ENCODE measurements at regions not wholly inside any gene's neighbourhood (a gene's known extent, or its start where the extent isn't known, plus 50 kb on each side); places are given as distances from the start of the nearest gene placed in this dataset.

DNA sequence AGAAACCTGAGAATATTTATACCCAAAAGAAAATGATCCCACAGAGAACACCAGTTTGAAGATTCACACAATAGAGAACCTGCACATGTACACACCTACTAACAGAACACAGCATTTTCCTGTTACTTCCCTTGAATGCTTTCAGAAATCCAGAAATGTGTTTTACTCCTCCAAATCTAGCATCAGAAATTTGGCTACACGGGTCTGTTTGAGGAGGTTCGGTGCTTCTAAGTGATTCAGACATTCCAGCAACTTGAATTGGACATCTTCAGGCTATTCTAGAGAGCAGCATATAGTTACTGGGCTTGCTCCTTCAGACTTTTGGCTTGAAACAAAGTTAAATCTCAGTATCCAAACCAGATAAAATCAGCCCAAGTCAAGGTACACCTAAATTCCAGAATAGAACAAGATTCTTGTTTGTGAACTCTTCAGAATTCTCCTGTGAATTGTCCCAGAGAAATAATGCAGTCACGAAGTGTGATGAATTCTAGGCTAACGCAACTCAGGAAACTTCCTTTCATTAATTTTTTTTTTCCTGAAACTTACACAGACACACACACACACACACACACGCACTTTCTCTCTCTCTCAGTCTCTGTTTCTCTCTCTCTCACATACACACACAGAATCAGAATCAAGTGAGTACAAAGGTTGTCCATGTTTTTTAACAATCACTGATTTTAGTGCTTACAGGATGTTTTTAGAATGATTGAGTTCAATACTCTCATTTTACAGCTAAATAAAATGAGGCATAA lies 278.4 kb upstream of the SNX7 start:
- no peak for DNase-seq (ENCODE audit: low spot score)

GRCh38 chr1:98382586-98382985 lies 278.9 kb upstream of the SNX7 start:
- no peak for DNase-seq (ENCODE audit: low spot score)

- DNase-seq (ENCODE audit: low spot score) = no peak
Observed at GRCh38 chr1:98374098-98374497, 287.4 kb upstream of the SNX7 start.

DNA sequence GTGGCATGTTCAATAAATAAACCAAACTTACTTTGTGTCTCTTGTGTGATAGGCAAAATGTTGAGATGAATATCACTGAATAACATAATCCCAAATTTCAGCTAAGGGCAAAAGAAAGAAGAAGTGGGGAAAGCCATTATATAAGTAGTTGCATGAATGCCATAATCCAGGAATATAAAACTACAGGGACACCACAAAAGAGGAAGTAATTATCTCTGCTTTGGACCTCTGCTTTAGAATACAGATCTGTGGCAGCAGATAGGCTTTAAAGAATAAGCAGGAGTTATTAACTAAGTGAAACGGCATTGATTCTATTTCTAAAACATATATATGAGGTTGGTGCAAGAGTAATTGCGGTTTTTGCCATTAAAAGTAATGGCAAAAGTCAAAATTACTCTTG lies 288.5 kb upstream of the SNX7 start:
- DNase-seq (ENCODE audit: low spot score) = no peak

DNA sequence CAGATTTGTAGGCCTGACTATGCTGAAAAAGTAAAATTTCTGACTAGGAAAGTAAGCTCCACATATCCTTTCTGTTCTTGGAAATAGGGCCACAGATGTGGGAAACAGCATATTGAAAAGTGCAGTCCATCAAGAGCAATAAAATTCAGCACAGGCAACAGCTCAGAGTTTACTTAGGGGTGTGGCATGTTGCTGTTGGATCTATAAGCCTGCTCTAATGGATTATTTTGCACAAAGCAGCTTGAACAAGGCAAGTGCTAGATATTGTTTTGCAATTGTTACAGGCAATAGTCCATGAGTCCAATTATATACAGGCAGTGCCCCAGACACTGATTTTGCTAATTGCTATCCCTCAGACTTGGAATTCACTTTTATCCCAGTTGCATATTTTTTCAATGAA lies 289.8 kb upstream of the SNX7 start:
- no peak for DNase-seq (ENCODE audit: low spot score)

DNA sequence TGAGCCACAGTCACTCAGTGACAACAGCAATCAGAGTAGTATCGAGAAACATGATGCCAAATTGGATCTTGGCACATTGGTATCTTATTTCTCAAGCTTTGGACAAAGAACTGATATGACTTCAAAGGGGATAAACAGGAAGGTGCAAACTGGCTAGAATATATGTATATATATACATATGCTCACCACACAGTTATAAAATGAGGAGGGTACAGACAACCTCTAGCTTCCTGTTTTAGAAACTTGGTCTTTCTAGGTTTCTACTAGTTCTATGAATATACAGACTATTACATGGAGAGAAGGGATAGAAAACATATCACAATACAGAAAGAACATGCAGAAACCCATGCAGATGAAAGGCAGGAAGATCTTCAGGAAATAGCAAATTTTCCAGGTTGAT lies 292.1 kb upstream of the SNX7 start:
- DNase-seq (ENCODE audit: low spot score) = no peak

DNA sequence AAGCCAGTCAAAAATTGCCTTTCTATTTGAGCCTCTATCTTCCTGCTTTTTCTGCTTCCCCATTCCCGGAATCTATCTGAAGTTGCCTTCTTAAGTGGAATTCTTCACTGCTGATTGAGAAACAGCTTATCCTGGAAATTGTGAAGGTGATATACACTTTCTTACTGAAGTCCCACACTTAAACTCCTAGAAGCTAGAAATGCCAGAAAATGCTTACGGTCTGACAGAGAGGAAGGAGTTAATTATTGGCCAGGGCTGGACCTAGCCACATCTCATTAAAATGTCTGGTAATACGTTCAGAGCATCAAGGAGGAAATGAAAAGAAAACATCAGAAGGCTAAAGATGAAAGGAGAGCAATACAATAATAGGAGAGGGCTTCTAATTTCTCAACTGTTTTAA lies 292.5 kb upstream of the SNX7 start:
- no peak for DNase-seq (ENCODE audit: low spot score)

GRCh38 chr1:98367426-98367825 lies 294.1 kb upstream of the SNX7 start:
- no peak for DNase-seq (ENCODE audit: low spot score)

- DNase-seq (ENCODE audit: low spot score) = no peak
Observed at GRCh38 chr1:98366343-98366742, 295.2 kb upstream of the SNX7 start.

GRCh38 chr1:98364544-98364943 lies 297.0 kb upstream of the SNX7 start:
- DNase-seq (ENCODE audit: low spot score) = no peak

DNA sequence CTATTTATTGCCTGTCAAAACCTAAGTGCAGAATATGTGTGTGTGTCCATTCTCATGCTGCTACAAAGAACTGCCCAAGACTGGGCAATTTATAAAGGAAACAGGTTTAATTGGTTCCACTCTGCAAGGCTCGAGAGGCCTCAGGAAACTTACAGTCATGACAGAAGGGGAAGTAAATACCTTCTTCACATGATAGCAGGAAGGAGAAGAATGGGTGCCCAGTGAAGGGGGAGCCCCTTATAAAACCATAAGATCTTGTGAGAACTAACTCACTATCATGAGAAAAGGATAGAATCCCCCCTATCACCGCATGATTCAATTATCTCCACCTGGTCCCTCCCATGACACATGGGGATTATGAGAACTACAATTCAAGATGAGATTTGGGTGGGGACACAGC lies 300.7 kb upstream of the SNX7 start:
- no peak for DNase-seq (ENCODE audit: low spot score)

DNA sequence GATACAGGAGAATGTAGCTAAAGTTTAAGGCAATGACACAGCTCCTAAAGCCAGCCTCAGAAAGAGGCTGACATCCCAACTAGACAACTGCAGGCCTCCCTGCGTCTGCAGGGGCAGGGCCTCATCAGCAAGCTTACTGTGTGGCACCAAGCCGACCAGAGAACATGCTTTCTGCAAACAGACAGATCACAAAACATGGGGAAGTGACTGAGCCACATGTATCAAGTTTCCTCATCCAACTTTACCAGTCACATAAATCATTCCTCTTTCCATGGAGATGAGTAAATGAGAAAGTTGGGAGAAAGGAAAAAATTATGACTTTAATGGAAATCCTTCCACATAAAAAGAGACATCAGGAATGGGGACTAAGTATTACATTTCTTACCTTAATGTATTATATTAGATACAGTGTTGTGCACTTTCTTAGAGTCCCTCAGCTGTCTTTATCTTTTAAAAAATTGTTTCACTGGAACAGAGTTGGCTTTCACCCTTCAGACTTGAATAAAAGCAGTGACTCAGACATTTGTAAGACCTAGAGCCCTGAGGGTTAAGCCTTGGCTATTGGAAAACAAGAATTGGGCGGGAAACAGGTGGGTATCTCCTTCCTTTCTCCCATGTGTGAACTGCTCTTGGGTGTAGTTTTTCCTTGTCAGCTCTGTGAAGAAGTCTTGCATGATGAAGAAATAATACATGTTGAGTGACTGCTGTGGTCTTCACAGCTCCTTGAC lies 305.7 kb upstream of the SNX7 start:
- DNase-seq (ENCODE audit: low spot score) = no peak

DNA sequence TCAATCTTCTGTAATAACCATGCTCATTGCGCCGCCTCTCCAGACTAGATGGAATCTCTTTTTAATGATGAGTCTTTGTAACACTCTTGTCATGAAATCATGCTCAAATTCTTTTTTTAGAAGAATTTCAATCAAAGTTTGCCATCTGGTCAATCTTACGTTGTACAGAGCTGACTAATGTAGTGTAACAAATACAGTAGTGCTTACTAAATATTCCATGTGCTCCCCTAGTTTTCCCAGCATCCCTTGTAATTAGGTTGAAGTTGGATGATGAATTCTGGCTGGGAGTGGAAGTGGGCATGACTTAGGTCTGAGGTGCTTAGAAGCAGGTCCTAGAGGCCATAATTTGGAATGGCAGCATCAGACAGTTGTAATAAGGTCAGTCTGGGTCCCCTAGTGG lies 309.1 kb upstream of the SNX7 start:
- no peak for DNase-seq (ENCODE audit: low spot score)

GRCh38 chr1:98351561-98351960 lies 310.0 kb upstream of the SNX7 start:
- DNase-seq (ENCODE audit: low spot score) = no peak

DNA sequence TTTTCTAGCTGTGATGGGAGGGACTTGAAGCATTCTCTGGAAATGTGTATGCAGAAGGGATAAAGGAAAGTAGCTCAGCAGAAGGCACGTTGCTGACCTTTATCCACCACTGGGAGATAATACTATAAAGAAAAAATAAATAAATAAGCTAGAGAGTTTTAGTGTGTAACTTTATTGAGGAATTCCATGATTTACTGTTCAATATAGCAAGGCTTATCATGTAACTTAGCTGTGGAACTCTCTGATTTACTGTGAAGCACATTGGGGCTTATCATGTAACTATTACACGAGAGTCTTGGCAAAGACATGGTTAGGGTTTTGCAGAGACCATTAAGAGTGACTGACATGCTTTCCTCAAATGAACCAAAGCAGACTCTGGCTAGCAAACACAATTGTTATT lies 316.1 kb upstream of the SNX7 start:
- no peak for DNase-seq (ENCODE audit: low spot score)

DNA sequence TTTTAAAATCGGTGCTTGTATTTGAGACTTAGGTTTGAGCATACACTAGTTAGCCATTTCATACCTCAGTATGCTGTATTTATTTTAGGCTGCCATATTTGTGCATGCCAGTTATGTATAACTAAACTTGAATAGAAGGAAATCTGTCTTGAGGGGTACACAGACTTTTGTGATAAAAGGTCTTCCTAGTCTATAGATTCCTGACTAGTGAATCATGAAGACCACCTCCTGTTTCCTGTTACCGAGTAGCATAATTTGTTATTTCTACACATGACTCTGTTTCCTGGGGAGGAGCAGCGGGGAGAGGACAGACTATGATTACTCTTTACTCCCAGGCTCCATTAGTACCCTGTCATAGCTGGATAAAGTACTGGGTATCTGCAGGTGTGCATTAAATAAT lies 316.8 kb upstream of the SNX7 start:
- no peak for DNase-seq (ENCODE audit: low spot score)

- no peak for DNase-seq (ENCODE audit: low spot score)
Observed at GRCh38 chr1:98342566-98342965, 319.0 kb upstream of the SNX7 start.

GRCh38 chr1:98340511-98340910 lies 321.0 kb upstream of the SNX7 start:
- no peak for DNase-seq (ENCODE audit: low spot score)

GRCh38 chr1:98336472-98337083 lies 324.9 kb upstream of the SNX7 start:
- no peak for DNase-seq (ENCODE audit: low spot score)

DNA sequence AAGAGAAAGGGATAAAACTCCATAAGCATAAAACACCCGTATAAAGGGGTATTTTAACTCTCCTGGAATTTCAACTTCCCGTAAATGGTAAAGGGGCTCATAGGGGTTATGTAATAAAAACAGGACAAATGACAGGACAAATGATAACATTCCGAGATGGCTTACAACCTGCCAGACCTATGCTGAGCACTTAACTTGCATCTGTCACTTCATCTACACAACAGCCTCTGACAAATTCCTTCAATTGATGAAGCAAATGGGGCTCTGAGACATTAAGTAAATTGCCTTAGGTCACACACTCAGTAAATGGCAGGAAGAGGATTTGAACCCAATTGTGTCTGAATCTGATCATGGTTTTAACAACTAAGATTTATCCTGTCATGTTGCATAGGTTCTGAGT lies 327.6 kb upstream of the SNX7 start:
- DNase-seq (ENCODE audit: low spot score) = no peak

DNA sequence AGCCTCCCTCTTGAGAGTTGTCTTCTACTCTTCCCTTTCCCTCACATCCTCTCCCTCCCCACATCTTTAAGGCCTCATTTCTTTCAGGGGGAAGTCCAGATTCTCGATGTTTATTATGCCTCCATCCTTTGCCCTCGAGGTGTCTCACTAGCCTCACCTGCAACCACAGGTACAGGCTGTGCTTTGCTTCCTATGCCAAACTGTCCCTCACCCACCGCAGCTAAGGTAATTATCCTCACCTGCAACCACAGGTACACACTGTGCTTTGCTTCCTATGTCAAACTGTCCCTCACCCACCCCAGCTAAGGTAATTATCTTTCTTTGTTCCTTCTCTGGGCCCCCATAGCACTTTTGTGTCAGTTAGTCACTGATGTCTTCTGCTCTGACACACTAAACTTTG lies 328.1 kb upstream of the SNX7 start:
- DNase-seq (ENCODE audit: low spot score) = no peak

GRCh38 chr1:98331718-98332311 lies 329.7 kb upstream of the SNX7 start:
- DNase-seq (ENCODE audit: low spot score) = no peak

DNA sequence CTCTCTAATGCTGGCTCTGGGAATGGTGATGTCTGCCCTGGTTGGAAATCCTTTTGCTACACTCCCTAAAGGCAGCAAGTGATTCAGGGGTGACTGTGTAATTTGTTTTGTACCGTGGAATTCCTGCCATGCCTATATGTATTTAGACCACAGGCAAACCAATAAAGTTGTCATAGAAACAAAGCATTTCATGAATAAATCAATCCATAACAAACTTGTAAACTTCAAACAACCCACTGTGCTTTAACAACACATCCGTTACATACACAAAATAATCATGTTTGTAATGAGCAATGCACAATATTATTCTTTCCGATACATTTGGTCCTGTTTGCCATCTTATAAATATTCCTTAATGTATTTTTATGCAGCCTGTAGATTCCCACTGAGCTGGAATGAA lies 330.3 kb upstream of the SNX7 start:
- DNase-seq (ENCODE audit: low spot score) = no peak
